ENCODE measurements at regions not wholly inside any gene's neighbourhood (a gene's known extent, or its start where the extent isn't known, plus 50 kb on each side); places are given as distances from the start of the nearest gene placed in this dataset.

GRCh38 chr3:35241236-35241635, 398.1 kb upstream of the ARPP21 start:
- TF ChIP-seq CTCF (IDR thresholded peaks at IDR 0.05; ENCODE audit: low read depth, low read length) = no peak
- no peak for TF ChIP-seq POLR2A (IDR thresholded peaks at IDR 0.05; ENCODE audit: extremely low read depth, insufficient read length)
- no peak for TF ChIP-seq MAX (IDR thresholded peaks at IDR 0.05; ENCODE audit: low read depth, low read length)
- no peak for TF ChIP-seq MYC (IDR thresholded peaks at IDR 0.05; ENCODE audit: low read depth, low read length)
